PC-3 (cell line): ENCODE measurements at regions not wholly inside any gene's neighbourhood (a gene's known extent, or its start where the extent isn't known, plus 50 kb on each side); places are given as distances from the start of the nearest gene placed in this dataset.

ENCODE experiments used
- CTCF ChIP-seq: fragments of 300-600 bp; sonication (generic); conservative IDR thresholded peaks from 2 replicates; pipeline ENCODE4 v1.5.1; 2017; ENCODE audit warnings: antibody characterized with exemption, low read depth, mild to moderate bottlenecking, low read length
- EZH2phosphoT487 ChIP-seq: fragments of 300-600 bp; sonication (generic); IDR thresholded peaks from 2 replicates; pipeline ENCODE4 v1.6.1; 2018; ENCODE audit warnings: mild to moderate bottlenecking, antibody characterized with exemption, low read length, borderline replicate concordance

- TF ChIP-seq CTCF: no peak
- no peak for TF ChIP-seq EZH2phosphoT487
Measured at GRCh38 chr1:216890871-216891270, 167.6 kb upstream of the ESRRG start.
